Spinal cord (tissue), 9 donors: ENCODE measurements at regions not wholly inside any gene's neighbourhood (a gene's known extent, or its start where the extent isn't known, plus 50 kb on each side); places are given as distances from the start of the nearest gene placed in this dataset.
"Not testable (repeated sequence)": the region's sequence is repeated elsewhere in the genome, so short reads cannot be mapped to it uniquely, and the experiment has no call there.

ENCODE experiments used
- DNase-seq, 6 donors: peaks; one replicate each; pipeline versions ENCODE4 v3.0.0 to v3.0.0-alpha.2; 2013 to 2015; ENCODE audit warnings: low spot score in 6 of 6, low read depth in 4 of 6
- H3K27ac ChIP-seq: one replicate; pipeline ENCODE4 v1.5.1; 2013; ENCODE audit warnings: low read depth, low read length, control low read depth
- H3K27me3 ChIP-seq: one replicate; pipeline ENCODE4 v1.6.1; 2013; ENCODE audit warnings: low read length; ENCODE audit not compliant: control insufficient read depth, insufficient read depth
- H3K36me3 ChIP-seq: one replicate; pipeline ENCODE4 v1.6.1; 2013; ENCODE audit warnings: low read length; ENCODE audit not compliant: control insufficient read depth, insufficient read depth
- H3K4me1 ChIP-seq: one replicate; pipeline ENCODE4 v1.6.1; 2013; ENCODE audit warnings: low read length; ENCODE audit not compliant: control insufficient read depth, insufficient read depth
- H3K4me3 ChIP-seq: one replicate; pipeline ENCODE4 v1.5.1; 2013; ENCODE audit warnings: low read depth, low read length, control low read depth
- H3K9me3 ChIP-seq: one replicate; pipeline ENCODE4 v1.6.1; 2013; ENCODE audit warnings: low read length; ENCODE audit not compliant: control insufficient read depth, insufficient read depth
- WGBS: methylation state at CpG from one replicate; pipeline ENCODE4 v1.1.5; 2013; ENCODE audit warnings: missing lambda C conversion rate; ENCODE audit not compliant: insufficient coverage; 5-methylcytosine and 5-hydroxymethylcytosine counted together
- donor health status: healthy.

DNA sequence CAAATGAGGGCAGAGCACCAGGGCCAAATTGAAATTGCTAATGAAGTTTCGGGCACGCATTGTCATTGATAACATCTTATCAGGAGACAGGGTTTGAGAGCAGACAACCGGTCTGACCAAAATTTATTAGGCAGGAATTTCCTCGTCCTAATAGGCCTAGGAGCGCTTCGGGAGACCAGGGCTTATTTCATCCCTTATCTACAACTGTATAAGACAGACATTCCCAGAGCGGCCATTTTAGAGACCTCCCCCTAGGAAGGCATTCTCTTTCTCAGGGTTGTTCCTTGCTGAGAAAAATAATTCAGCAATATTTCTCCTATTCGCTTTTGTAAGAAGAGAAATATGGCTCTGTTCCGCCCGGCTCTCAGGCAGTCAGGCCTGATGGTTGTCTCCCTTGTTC is 219.4 kb downstream of the SNRPN start:
- DNase-seq, H3K4me3 ChIP-seq, H3K9me3 ChIP-seq, H3K27ac ChIP-seq, H3K4me1 ChIP-seq, H3K27me3 ChIP-seq: not testable (repeated sequence)
- peaks cover 67% of the 10 kb centered on the region for H3K36me3 ChIP-seq
- no CpG with 5 or more reads among the region's 10 CpGs for WGBS

DNA sequence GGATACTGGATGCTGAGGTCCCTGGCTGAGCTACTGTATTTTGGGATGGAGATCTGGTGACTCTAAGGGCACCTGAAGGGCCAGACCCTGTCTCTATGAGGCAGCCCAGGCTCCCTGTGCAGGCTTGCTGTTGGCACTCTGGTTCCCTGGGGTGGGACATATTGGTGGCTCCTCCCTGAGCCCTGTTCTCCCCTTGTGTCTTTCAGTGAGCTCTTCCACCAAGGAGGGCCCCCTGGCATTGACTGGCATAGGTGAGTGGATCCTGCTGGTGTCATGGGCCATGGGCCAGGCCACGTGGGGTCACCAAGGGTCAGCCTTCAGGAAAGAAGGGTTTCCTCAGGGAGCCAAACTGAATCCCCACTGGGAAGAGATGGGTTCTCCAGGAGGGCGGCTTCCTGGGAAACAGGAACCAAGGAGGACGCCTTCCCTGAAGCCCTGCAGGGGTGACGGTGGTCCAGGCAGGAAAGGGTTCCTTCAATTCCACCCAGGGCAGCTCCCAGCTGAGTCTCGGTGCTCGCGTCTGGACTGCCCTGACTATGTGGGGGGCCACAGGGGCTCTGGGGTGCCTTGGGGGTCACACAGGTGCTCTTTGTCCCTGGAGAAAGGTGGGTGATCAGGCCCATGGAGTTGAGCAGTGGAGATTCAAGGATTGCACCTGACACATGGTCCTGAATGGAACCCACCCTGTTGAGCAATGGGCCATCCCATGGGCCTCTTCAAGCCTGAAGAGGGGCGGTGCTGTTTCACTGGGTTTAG is 220.4 kb downstream of the SNRPN start:
- Histone ChIP-seq H3K27me3 (no peaks in the 10 kb centered on the region), H3K36me3 (peaks cover 66% of the 10 kb centered on the region), H3K27ac (no peak overlapping the region), H3K4me1 (no peaks in the 10 kb centered on the region), H3K4me3 (no peak overlapping the region), H3K9me3 (peaks cover 7% of the 10 kb centered on the region)
- no peak for DNase-seq
- WGBS, result 81% methylated on average over 8 of the region's 8 CpGs

DNA sequence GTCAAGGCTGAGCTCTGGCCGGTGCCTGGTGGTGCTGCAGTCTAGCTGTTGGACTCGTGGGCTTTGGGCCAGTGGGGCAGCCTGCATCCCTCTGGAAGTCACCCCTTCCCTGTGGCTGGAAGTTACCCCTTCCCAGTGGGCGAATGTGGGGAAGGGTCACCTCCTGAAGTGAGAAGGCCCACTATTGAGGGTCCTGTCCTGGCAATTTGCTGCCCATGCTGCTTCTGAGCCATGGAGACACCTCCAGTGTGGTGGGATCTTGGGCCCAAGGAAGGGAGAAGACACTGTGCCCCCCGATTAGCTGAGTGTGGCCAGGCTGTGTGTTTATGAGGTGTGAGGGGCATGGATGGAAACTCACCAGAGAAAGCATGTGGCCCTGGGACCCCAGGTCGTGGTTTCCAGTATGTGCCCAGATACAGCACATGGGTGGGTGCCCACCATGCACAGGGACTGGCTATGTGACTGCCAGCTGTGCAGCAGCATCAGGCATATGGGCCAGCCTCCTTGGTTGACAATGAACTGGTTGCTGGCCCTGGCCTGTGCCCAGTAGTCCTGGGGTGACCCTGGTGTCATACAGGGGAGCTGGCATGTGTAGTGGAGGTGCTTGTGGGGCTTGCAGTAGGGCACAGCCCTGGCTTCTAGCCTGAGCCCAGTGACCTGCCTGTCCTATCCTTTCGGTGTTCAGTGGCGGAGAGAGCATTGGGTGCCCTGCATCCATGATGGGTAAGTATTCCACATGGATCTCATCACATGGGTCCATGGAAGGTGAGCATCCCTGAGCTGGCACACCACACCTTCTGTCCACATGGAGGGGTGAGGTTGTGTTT is 221.2 kb downstream of the SNRPN start:
- Histone ChIP-seq H3K36me3 (peaks cover 62% of the 10 kb centered on the region), H3K4me1 (no peaks in the 10 kb centered on the region), H3K27ac (no peak overlapping the region), H3K9me3 (peaks cover 6% of the 10 kb centered on the region), H3K27me3 (no peaks in the 10 kb centered on the region), H3K4me3 (no peak overlapping the region)
- DNase-seq, result no peak
- WGBS, result 69% methylated on average over 7 of the region's 7 CpGs

DNA sequence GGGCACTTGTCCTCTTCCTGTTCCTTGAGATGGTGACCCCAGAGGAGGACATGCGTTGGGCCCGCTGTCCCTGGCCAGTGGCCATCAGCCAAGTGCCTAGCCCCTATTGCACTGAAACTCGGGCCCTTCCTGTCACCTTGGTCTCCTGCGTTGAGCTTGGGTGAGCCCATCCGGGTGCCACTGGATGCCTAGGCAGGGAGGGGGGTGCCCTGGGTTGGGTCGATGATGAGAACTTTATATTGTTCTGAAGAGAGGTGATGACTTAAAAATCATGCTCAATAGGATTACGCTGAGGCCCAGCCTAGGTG is 221.8 kb downstream of the SNRPN start:
- Histone ChIP-seq H3K9me3 (peaks cover 5% of the 10 kb centered on the region), H3K36me3 (peaks cover 59% of the 10 kb centered on the region), H3K4me1 (no peaks in the 10 kb centered on the region), H3K27ac (no peak overlapping the region), H3K27me3 (no peaks in the 10 kb centered on the region), H3K4me3 (no peak overlapping the region)
- DNase-seq, result no peak
- WGBS, result 91% methylated on average over 5 of the region's 7 CpGs

DNA sequence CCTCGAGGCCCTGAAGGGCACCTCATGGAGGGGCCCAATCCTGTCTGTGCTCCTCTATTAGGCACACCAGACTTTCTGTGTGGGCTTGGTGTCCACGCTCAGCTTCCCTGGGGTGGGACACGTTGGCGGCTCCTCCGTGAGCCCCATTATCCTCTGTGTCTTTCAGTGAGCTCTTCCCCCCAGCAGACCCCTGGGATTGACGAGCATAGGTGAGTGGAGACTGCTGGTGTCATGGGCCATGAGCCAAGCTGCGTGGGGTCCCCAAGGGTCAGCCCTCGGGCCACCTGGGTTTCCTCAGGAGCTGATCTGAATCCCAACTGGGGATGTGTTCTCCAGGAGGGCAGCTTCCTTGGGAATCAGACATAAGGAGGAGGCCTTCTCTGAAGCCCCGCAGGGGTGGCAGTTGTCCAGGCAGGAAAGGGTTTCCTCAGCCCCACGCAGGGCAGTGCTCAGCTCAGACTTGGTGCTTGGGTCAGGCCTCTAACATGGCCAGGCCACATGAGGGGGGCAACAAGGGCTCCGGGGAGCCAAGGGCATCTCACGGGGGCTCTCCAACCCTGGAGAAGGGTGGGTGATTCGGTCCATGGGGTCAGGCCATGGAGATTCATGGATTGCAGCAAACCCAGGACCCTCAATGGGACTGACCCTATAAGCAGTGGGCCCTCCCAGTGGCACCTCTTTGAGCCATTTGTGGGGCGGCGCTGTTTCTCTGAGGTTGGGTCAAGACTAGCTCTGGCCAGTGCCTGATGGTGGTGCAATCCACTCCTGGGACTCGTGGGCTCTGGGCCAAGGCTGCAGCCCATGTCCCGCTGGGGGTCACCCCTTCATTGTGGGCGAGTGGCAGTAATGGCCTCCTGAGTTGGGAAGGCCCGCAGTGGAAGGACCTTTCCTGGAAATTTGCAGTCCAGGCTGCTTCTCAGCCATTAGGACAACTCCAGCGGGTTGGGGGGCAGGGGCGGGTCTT is 222.5 kb downstream of the SNRPN start:
- H3K27ac ChIP-seq, result no peak overlapping the region
- peaks cover 59% of the 10 kb centered on the region for H3K36me3 ChIP-seq
- peaks cover 5% of the 10 kb centered on the region for H3K9me3 ChIP-seq
- DNase-seq, result no peak
- H3K4me1 ChIP-seq, result no peaks in the 10 kb centered on the region
- 78% methylated on average over 21 of the region's 21 CpGs for WGBS
- H3K4me3 ChIP-seq, result no peak overlapping the region
- no peaks in the 10 kb centered on the region for H3K27me3 ChIP-seq

DNA sequence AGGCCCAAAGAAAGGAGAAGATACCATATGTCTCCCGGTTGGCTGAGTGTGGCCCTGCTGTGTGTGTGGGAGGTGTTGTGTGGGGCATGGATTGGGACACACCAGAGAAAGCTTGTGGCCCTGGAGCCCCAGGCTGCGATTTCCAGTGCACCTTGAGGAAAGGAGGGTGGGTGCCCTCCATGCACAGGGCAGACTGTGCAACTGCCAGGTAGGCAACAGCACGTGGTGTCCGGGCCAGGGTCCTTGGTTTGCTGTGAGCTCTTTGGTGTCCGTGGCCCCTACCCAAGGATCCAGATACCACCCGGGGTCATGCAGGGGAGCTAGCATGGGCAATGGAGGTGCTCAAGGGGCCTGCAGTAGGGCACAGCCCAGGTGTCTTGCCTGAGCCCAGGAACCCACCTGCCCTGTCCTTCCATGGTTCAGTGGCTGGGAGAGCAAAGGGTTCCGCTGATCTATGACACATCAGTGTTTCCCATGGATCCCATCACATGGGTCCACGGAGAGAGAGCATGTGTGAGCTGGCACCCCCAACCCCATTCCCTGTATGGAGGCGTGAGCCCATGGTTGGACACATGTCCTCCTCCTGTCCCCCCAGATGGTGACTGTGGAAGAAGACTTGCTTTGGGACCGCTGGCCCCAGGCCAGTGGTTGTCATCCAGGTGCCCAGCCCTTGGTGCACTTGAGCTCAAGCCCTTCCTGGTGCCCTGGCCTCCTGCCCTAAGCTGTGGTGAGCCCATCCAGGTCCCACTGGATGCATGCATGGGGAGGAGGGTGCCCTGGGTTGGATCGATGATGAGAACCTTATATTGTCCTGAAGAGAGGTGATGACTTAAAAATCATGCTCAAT is 223.4 kb downstream of the SNRPN start:
- Histone ChIP-seq H3K27ac (no peak overlapping the region), H3K4me1 (no peaks in the 10 kb centered on the region), H3K9me3 (peaks cover 5% of the 10 kb centered on the region), H3K36me3 (peaks cover 63% of the 10 kb centered on the region), H3K4me3 (no peak overlapping the region), H3K27me3 (no peaks in the 10 kb centered on the region)
- no peak for DNase-seq
- 78% methylated on average over 10 of the region's 11 CpGs for WGBS

DNA sequence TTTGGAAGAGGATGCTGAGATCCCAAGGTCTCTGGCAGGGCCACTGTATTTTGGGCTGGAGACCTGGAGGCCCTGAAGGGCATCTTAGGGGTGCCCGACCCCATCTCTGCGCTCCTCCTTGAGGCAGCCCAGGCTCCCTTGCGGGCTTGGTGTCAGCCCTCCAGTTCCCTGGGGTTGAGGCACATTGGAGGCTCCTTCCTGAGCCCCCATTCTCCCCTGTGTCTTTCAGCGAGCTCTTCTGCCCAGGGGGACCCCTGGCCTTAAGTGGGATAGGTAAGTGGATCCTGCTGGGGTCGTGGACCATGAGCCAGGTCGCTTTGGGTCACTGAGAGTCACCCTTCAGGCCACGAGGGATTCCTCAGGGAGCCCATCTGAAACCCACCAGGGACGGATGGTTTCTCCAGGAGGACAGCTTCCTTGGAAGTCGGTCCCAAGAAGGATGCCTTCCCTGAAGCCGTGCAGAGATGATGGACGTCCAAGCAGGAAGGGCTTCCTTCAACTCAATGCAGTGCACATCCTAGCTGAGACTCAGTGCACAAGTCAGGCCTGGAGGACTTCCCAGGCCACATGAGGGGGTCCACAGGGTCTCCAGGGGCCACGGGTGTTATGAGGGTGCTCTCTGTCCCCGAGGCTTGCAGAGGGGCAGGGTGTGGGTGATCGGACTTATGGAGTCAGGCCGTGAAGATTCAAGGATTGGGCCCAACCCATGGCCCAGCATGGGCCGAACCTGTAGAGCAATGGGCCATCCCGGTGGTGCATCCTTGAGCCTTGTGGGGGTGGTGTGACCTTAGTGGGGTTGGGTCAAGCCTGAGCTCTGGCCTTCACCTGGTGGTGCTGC is 224.3 kb downstream of the SNRPN start:
- peaks cover 65% of the 10 kb centered on the region for H3K36me3 ChIP-seq
- 76% methylated on average over 17 of the region's 17 CpGs for WGBS
- H3K27ac ChIP-seq, result no peak overlapping the region
- no peak for DNase-seq
- peaks cover 5% of the 10 kb centered on the region for H3K9me3 ChIP-seq
- no peak overlapping the region for H3K4me3 ChIP-seq
- H3K4me1 ChIP-seq, result no peaks in the 10 kb centered on the region
- H3K27me3 ChIP-seq, result no peaks in the 10 kb centered on the region

DNA sequence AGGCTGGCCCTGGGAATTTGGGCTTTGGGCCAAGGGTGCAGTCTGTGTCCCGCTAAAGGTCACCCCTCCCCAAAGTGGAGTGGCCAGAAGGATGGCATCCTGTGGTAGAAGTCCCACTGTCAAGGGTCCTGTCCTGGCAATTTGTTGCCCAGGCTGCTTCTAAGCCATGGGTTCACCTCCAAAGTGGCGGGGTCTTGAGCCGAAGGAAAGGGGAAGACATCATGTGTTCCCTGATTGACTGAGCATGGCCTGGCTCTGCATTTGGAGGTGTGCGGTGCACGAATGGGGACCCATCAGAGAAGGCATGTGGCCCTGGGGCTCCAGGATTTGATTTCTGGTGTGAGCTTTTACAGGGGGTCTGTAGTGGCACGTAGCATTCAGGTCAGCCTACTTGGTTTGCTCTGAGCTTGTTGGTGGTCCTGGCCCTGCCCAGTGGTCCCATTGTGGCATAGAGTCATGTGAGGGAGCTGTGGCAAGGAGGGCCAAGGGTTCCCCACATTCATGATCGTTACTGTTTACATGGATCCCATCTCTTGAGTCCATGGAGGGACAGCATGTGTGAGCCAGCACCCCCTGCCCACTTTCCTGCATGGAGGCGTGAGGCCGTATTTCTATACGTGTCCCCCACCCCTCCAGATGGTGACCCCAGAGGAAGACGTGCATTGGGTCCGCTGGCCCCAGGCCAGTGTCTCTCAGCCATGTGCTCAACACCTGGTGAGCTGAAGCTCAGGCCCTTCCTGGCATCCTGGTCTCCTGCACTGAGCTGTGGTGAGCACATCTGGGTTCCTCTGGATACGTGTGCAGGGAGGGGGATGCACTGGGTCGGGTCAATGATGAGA is 225.1 kb downstream of the SNRPN start:
- H3K4me1 ChIP-seq, result no peaks in the 10 kb centered on the region
- H3K27me3 ChIP-seq, result no peaks in the 10 kb centered on the region
- no peak overlapping the region for H3K27ac ChIP-seq
- WGBS, result 73% methylated on average over 14 of the region's 14 CpGs
- no peak for DNase-seq
- peaks cover 70% of the 10 kb centered on the region for H3K36me3 ChIP-seq
- peaks cover 5% of the 10 kb centered on the region for H3K9me3 ChIP-seq
- H3K4me3 ChIP-seq, result no peak overlapping the region
